Thymus (tissue), 11 donors: ENCODE measurements at regions not wholly inside any gene's neighbourhood (a gene's known extent, or its start where the extent isn't known, plus 50 kb on each side); places are given as distances from the start of the nearest gene placed in this dataset.

Experiments
- DNase-seq, 9 donors: peaks; one replicate each; pipeline ENCODE4 v3.0.0-alpha.2; 2013; ENCODE audit warnings: low spot score in 9 of 9, low read depth in 6 of 9, missing footprints in 1 of 9
- H3K27ac ChIP-seq, 2 donors: one replicate each; pipeline ENCODE4 v1.5.1; 2013; ENCODE audit warnings: control low read depth in 1 of 2, low read depth in 1 of 2, low read length in 1 of 2, mild to moderate bottlenecking in 1 of 2, moderate library complexity in 1 of 2
- H3K27me3 ChIP-seq, 2 donors: one replicate each; pipeline ENCODE4 v1.5.1; 2013; ENCODE audit warnings: low read length in 1 of 2; ENCODE audit not compliant: control insufficient read depth in 2 of 2, insufficient read depth in 1 of 2
- H3K36me3 ChIP-seq, 2 donors: one replicate each; pipeline ENCODE4 v1.5.1; 2013; ENCODE audit warnings: low read length in 1 of 2, mild to moderate bottlenecking in 1 of 2, moderate library complexity in 1 of 2; ENCODE audit not compliant: control insufficient read depth in 2 of 2, insufficient read depth in 2 of 2
- H3K4me1 ChIP-seq, 2 donors: one replicate each; pipeline ENCODE4 v1.5.1; 2013; ENCODE audit warnings: low read length in 2 of 2; ENCODE audit not compliant: control insufficient read depth in 2 of 2, insufficient read depth in 2 of 2
- H3K4me3 ChIP-seq, 2 donors: one replicate each; pipeline ENCODE4 v1.5.1; 2013; ENCODE audit warnings: low read length in 2 of 2, control low read depth in 1 of 2, mild to moderate bottlenecking in 1 of 2
- H3K9me3 ChIP-seq, 2 donors: one replicate each; pipeline ENCODE4 v1.5.1; 2013; ENCODE audit warnings: low read length in 1 of 2, mild to moderate bottlenecking in 1 of 2; ENCODE audit not compliant: control insufficient read depth in 2 of 2, insufficient read depth in 1 of 2
- WGBS: extraction: QIAGEN DNeasy Blood & Tissue Kit; methylation state at CpG from one replicate; pipeline ENCODE4 v1.1.7; 2013; 5-methylcytosine and 5-hydroxymethylcytosine counted together
- donor health status: healthy.

DNA sequence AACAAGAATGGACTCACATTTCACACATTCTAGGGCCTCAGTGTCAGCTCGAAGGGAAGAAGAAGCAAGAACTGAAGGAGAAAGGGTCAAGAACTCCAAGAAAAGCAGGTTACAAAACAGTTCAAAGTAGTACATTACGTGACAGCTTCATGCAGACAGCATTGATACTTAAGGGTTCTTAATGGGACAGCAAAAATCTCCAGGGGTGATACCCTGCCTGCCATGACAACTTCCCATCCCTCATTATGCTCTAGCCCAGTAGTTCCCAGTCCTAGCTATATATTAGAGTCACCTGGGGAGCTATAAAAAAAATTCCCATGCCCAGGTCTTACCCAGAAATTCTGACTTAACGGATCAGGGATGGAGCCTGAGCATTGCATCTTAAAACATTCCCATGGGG lies 51.2 kb upstream of the PROX1 start:
- H3K27me3 ChIP-seq: no peaks in the 10 kb centered on the region
- no peaks in the 10 kb centered on the region for H3K9me3 ChIP-seq
- no peaks in the 10 kb centered on the region for H3K36me3 ChIP-seq
- H3K27ac ChIP-seq: no peak overlapping the region
- DNase-seq: no peak
- H3K4me1 ChIP-seq: no peaks in the 10 kb centered on the region
- 83% methylated on average over 3 of the region's 3 CpGs for WGBS
- H3K4me3 ChIP-seq: no peak overlapping the region
